ENCODE measurements at regions not wholly inside any gene's neighbourhood (a gene's known extent, or its start where the extent isn't known, plus 50 kb on each side); places are given as distances from the start of the nearest gene placed in this dataset.
"Not testable (repeated sequence)": the region's sequence is repeated elsewhere in the genome, so short reads cannot be mapped to it uniquely, and the experiment has no call there.

- DNase-seq: no peak
Observed at GRCh38 chrX:148269513-148269912, 230.9 kb upstream of the AFF2 start.

- no peak for DNase-seq
Observed at GRCh38 chrX:148270499-148270898, 229.9 kb upstream of the AFF2 start.

GRCh38 chrX:148271263-148271662 is 229.2 kb upstream of the AFF2 start:
- DNase-seq: no peak

- DNase-seq: no peak
Observed at GRCh38 chrX:148281920-148282319, 218.5 kb upstream of the AFF2 start.

GRCh38 chrX:148282504-148282903 is 217.9 kb upstream of the AFF2 start:
- no peak for DNase-seq

GRCh38 chrX:148284056-148284455 is 216.4 kb upstream of the AFF2 start:
- no peak for DNase-seq

- DNase-seq: no peak
Observed at GRCh38 chrX:148284821-148285220, 215.6 kb upstream of the AFF2 start.

GRCh38 chrX:148288451-148288850 is 212.0 kb upstream of the AFF2 start:
- no peak for DNase-seq

GRCh38 chrX:148290041-148290440 is 210.4 kb upstream of the AFF2 start:
- no peak for DNase-seq

- DNase-seq: no peak
Observed at GRCh38 chrX:148290931-148291330, 209.5 kb upstream of the AFF2 start.

- no peak for DNase-seq
Observed at GRCh38 chrX:148298737-148299136, 201.7 kb upstream of the AFF2 start.

- DNase-seq: not testable (repeated sequence)
Observed at GRCh38 chrX:148305214-148305613, 195.2 kb upstream of the AFF2 start.

- no peak for DNase-seq
Observed at GRCh38 chrX:148309413-148309812, 191.0 kb upstream of the AFF2 start.

GRCh38 chrX:148310426-148311165 is 189.8 kb upstream of the AFF2 start:
- no peak for DNase-seq

- no peak for DNase-seq
Observed at GRCh38 chrX:148311544-148311943, 188.9 kb upstream of the AFF2 start.

GRCh38 chrX:148314876-148315275 is 185.5 kb upstream of the AFF2 start:
- no peak for DNase-seq

GRCh38 chrX:148316446-148316845 is 184.0 kb upstream of the AFF2 start:
- DNase-seq: no peak

GRCh38 chrX:148322906-148323305 is 177.5 kb upstream of the AFF2 start:
- DNase-seq: no peak

- DNase-seq: no peak
Observed at GRCh38 chrX:148333989-148334388, 166.4 kb upstream of the AFF2 start.

GRCh38 chrX:148337873-148338272 is 162.5 kb upstream of the AFF2 start:
- DNase-seq: no peak

GRCh38 chrX:148354916-148355315 is 145.5 kb upstream of the AFF2 start:
- DNase-seq: no peak

- no peak for DNase-seq
Observed at GRCh38 chrX:148361641-148362040, 138.8 kb upstream of the AFF2 start.

- DNase-seq: no peak
Observed at GRCh38 chrX:148363471-148364235, 136.8 kb upstream of the AFF2 start.

GRCh38 chrX:148365233-148365632 is 135.2 kb upstream of the AFF2 start:
- DNase-seq: no peak

GRCh38 chrX:148371291-148371690 is 129.1 kb upstream of the AFF2 start:
- no peak for DNase-seq

All from NCI-H2227 treated with DMSO at 0.1 percent for 48 hours (cell line).